Endothelial cell of umbilical vein (primary cell): ENCODE measurements at regions not wholly inside any gene's neighbourhood (a gene's known extent, or its start where the extent isn't known, plus 50 kb on each side); places are given as distances from the start of the nearest gene placed in this dataset.

Experiments used
- BruUV-seq: library from RNA; stranded (reverse); fragments of 400-500 nt; replicated peaks from 2 replicates; lab custom pipeline; 2021; lab: Mats Ljungman, UMichigan
- CTCF ChIA-PET: fragments of 300-600, 350-600 bp; sonication (Branson Sonifier 250); formaldehyde crosslinking; loops from one replicate; lab custom pipeline; 2021; ENCODE audit warnings: antibody characterized with exemption, inconsistent platforms; lab: Charles Lee
- POLR2A ChIA-PET: fragments of 300-600, 350-600 bp; sonication (Branson Sonifier 250); formaldehyde crosslinking; loops from one replicate; lab custom pipeline; 2021; ENCODE audit warnings: antibody characterized with exemption, inconsistent platforms; lab: Charles Lee
- DNase-seq: peaks from one replicate; pipeline ENCODE4 v3.0.0-alpha.2; 2011; ENCODE audit warnings: low read depth, low spot score
- FAIRE-seq: peaks from 2 replicates; lab custom pipeline; 2011; peaks lifted over from hg19 to GRCh38; lab: Jason Lieb, UNC
- H2AFZ ChIP-seq: 2 replicates; pipeline ENCODE4 v1.6.0; 2012; ENCODE audit warnings: low read depth, low read length, control low read depth, inconsistent platforms
- H3K27ac ChIP-seq: 2 replicates; pipeline ENCODE4 v1.5.1; 2011; ENCODE audit warnings: low read depth, mild to moderate bottlenecking, control low read depth, low read length, moderate library complexity; ENCODE audit not compliant: insufficient read depth
- H3K27me3 ChIP-seq, 2 experiments: 2 replicates each; pipeline versions ENCODE4 v1.6.0 to v1.6.1; 2011; ENCODE audit warnings: low read length in 2 of 2, mixed read lengths in 1 of 2; ENCODE audit not compliant: control insufficient read depth in 2 of 2, insufficient read depth in 2 of 2
- H3K36me3 ChIP-seq, 2 experiments: 2 replicates in 1 of 2; 3 replicates in 1 of 2; pipeline ENCODE4 v1.5.1; 2011; ENCODE audit warnings: low read length in 2 of 2, mild to moderate bottlenecking in 1 of 2, moderate library complexity in 1 of 2; ENCODE audit not compliant: control insufficient read depth in 2 of 2, insufficient read depth in 2 of 2; ENCODE audit errors: extremely low read depth in 1 of 2
- H3K4me1 ChIP-seq: 3 replicates; pipeline ENCODE4 v1.5.1; 2011; ENCODE audit warnings: mild to moderate bottlenecking, low read length; ENCODE audit not compliant: control insufficient read depth, insufficient read depth; ENCODE audit errors: extremely low read depth
- H3K4me2 ChIP-seq: 2 replicates; pipeline ENCODE4 v1.6.1; 2011; ENCODE audit warnings: low read length, control low read depth, mixed read lengths; ENCODE audit not compliant: insufficient read depth
- H3K4me3 ChIP-seq, 3 experiments: fragments of 200-600 bp in 1 of 3; sonication (generic), shearing (Covaris generic) in 1 of 3; replicated peaks in 1 of 3; 2 replicates each; pipeline ENCODE4 v1.5.1; 2011 to 2016; ENCODE audit warnings: control low read depth in 3 of 3, low read length in 3 of 3, mild to moderate bottlenecking in 2 of 3, inconsistent platforms in 1 of 3, low read depth in 1 of 3, moderate library complexity in 1 of 3; ENCODE audit not compliant: insufficient read depth in 1 of 3
- H3K79me2 ChIP-seq: 2 replicates; pipeline ENCODE4 v1.6.0; 2012; ENCODE audit warnings: low read length, inconsistent platforms; ENCODE audit not compliant: control insufficient read depth, insufficient read depth
- H3K9ac ChIP-seq: replicated peaks from 2 replicates; pipeline ENCODE3; 2011; ENCODE audit warnings: low read length, control low read depth; ENCODE audit not compliant: insufficient read depth; ENCODE audit errors: extremely low read depth
- H3K9me1 ChIP-seq: replicated peaks from 3 replicates; pipeline ENCODE4 v1.6.0; 2011; ENCODE audit warnings: mild to moderate bottlenecking, low read length; ENCODE audit not compliant: control insufficient read depth, insufficient read depth; ENCODE audit errors: extremely low read depth
- H3K9me3 ChIP-seq: replicated peaks from 2 replicates; pipeline ENCODE4 v1.5.1; 2012; ENCODE audit warnings: low read length, inconsistent platforms; ENCODE audit not compliant: control insufficient read depth, insufficient read depth
- H4K20me1 ChIP-seq: replicated peaks from 2 replicates; pipeline ENCODE3; 2011; ENCODE audit warnings: mild to moderate bottlenecking, low read length; ENCODE audit not compliant: control insufficient read depth, insufficient read depth; ENCODE audit errors: extremely low read depth
- EZH2 ChIP-seq: IDR thresholded peaks from 2 replicates; pipeline ENCODE4 v1.6.1; 2012; ENCODE audit warnings: borderline replicate concordance, low read depth, mild to moderate bottlenecking, moderate library complexity, low read length, inconsistent platforms; ENCODE audit not compliant: severe bottlenecking
- FOS ChIP-seq: IDR thresholded peaks from 2 replicates; pipeline ENCODE4 v1.6.1; 2011; ENCODE audit warnings: mild to moderate bottlenecking, low read length, moderate library complexity, borderline replicate concordance; ENCODE audit not compliant: insufficient read depth
- GATA2 ChIP-seq: IDR thresholded peaks from 2 replicates; pipeline ENCODE4 v1.7.0; 2011; ENCODE audit warnings: low read depth, mild to moderate bottlenecking, moderate library complexity, mixed read lengths, low read length; ENCODE audit not compliant: insufficient read length, insufficient read depth
- JUN ChIP-seq: IDR thresholded peaks from 2 replicates; pipeline ENCODE4 v1.6.1; 2011; ENCODE audit warnings: borderline replicate concordance, low read depth; ENCODE audit not compliant: insufficient read length, insufficient read depth
- MYC ChIP-seq: IDR thresholded peaks from one replicate; pipeline ENCODE4 v1.6.1; 2011; ENCODE audit warnings: mild to moderate bottlenecking, low read depth, low read length
- POLR2A ChIP-seq: IDR thresholded peaks from 2 replicates; pipeline ENCODE4 v1.6.1; 2012; ENCODE audit warnings: low read depth, mild to moderate bottlenecking, control low read depth, low read length
- POLR2AphosphoS5 ChIP-seq: IDR thresholded peaks from 2 replicates; pipeline ENCODE4 v1.6.1; 2012; ENCODE audit warnings: low read depth, mild to moderate bottlenecking, control low read depth, low read length, moderate library complexity; ENCODE audit not compliant: insufficient read depth
- dilution Hi-C: fragments of 300-500 bp; cut with MboI; formaldehyde crosslinking; loops from one replicate; pipeline ENCODE4 v1.15.0; 2019; ENCODE audit warnings: low sequenced_read_pairs; ENCODE audit not compliant: extremely low pct_ligation_motif_present
- intact Hi-C: fragments of 100-400 bp; cut with micrococcal nuclease; formaldehyde crosslinking; loops from one replicate; pipeline ENCODE4 v1.10.0; 2022
- TF ChIP-seq, protein P1 (sequence below): IDR thresholded peaks from 2 replicates; pipeline ENCODE4 v1.6.1; 2011; ENCODE audit not compliant: insufficient read depth, insufficient read length
- TF ChIP-seq, protein P2 (sequence below), 2 donors: IDR thresholded peaks; 1 replicate in 1 of 2; 2 replicates in 1 of 2; pipeline ENCODE4 v1.5.1; 2011; ENCODE audit warnings: low read length in 2 of 2, mild to moderate bottlenecking in 2 of 2, moderate library complexity in 2 of 2, control low read depth in 1 of 2, inconsistent platforms in 1 of 2, low read depth in 1 of 2; ENCODE audit not compliant: insufficient read depth in 1 of 2; ENCODE audit errors: extremely low read depth in 1 of 2

DNA sequence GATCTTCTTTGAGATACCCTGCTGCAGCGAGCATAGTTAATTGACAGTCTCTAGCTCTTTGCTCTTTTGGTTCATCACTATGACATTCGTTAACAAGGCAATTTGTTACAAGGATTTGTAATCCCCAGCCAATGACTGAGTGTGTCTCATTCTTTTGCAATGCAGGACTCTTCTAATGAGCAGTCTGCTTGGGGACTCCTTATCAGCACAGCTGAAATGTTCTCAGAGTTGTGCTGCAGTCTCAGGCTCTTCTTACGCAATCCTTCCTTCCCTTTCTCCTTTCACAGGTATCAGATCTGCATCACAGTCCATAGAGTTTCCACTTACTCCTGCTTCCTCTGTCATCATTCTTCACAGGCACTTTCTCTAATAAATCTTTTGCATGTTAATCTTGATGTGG, 161.2 kb upstream of the OGFRL1 start:
- Histone ChIP-seq H3K9me1 (no peaks in the 10 kb centered on the region), H3K27ac (no peak overlapping the region), H3K9me3 (no peaks in the 10 kb centered on the region), H3K36me3 (no peaks in the 10 kb centered on the region), H3K4me1 (no peaks in the 10 kb centered on the region), H3K27me3 (no peaks in the 10 kb centered on the region), H2AFZ (no peak overlapping the region), H3K79me2 (no peaks in the 10 kb centered on the region), H3K4me2 (no peak overlapping the region), H3K4me3 (no peak overlapping the region), H4K20me1 (no peaks in the 10 kb centered on the region), H3K9ac (no peak overlapping the region)
- ChIA-PET POLR2A (no interaction called here), CTCF (interaction anchor here (0.6 kb wide), 1 partner anchor 223 kb away, joined by 3 read pairs; no protein-coding TSS in a partner anchor)
- FAIRE-seq (no peak), DNase-seq (no peak)
- intact Hi-C loops = no loop called here
- BruUV-seq = no TSS peak
- dilution Hi-C loops = no loop called here
- TF ChIP-seq EZH2 (no peak), POLR2AphosphoS5 (no peak), FOS (no peak), MYC (no peak), GATA2 (no peak), JUN (no peak), POLR2A (no peak)
- TF ChIP-seq, protein P1, sequence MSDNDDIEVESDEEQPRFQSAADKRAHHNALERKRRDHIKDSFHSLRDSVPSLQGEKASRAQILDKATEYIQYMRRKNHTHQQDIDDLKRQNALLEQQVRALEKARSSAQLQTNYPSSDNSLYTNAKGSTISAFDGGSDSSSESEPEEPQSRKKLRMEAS = no peak
- TF ChIP-seq, protein P2, sequence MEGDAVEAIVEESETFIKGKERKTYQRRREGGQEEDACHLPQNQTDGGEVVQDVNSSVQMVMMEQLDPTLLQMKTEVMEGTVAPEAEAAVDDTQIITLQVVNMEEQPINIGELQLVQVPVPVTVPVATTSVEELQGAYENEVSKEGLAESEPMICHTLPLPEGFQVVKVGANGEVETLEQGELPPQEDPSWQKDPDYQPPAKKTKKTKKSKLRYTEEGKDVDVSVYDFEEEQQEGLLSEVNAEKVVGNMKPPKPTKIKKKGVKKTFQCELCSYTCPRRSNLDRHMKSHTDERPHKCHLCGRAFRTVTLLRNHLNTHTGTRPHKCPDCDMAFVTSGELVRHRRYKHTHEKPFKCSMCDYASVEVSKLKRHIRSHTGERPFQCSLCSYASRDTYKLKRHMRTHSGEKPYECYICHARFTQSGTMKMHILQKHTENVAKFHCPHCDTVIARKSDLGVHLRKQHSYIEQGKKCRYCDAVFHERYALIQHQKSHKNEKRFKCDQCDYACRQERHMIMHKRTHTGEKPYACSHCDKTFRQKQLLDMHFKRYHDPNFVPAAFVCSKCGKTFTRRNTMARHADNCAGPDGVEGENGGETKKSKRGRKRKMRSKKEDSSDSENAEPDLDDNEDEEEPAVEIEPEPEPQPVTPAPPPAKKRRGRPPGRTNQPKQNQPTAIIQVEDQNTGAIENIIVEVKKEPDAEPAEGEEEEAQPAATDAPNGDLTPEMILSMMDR (IDR thresholded peaks at IDR 0.05; ENCODE audit: extremely low read depth in 1 of 2, insufficient read depth in 1 of 2, low read depth in 1 of 2, low read length in 2 of 2) = no peak
